Endothelial cell (in vitro differentiated cells): ENCODE measurements at regions not wholly inside any gene's neighbourhood (a gene's known extent, or its start where the extent isn't known, plus 50 kb on each side); places are given as distances from the start of the nearest gene placed in this dataset.

Source experiments
- DNase-seq: peaks from one replicate; pipeline ENCODE4 v3.0.0; 2021; ENCODE audit warnings: low spot score
- H3K27ac Mint-ChIP-seq: one replicate; pipeline ENCODE4 v1.8.0; 2021; ENCODE audit warnings: mixed read lengths, inconsistent platforms; ENCODE audit not compliant: unreplicated experiment
- H3K27me3 Mint-ChIP-seq: one replicate; pipeline ENCODE4 v1.8.0; 2021; ENCODE audit warnings: mild to moderate bottlenecking, moderate library complexity, mixed read lengths, inconsistent platforms; ENCODE audit not compliant: unreplicated experiment
- H3K36me3 Mint-ChIP-seq: one replicate; pipeline ENCODE4 v1.8.0; 2021; ENCODE audit warnings: mild to moderate bottlenecking, low read depth, mixed read lengths, inconsistent platforms; ENCODE audit not compliant: unreplicated experiment
- H3K4me1 Mint-ChIP-seq: one replicate; pipeline ENCODE4 v1.8.0; 2021; ENCODE audit warnings: mild to moderate bottlenecking, mixed read lengths, inconsistent platforms; ENCODE audit not compliant: unreplicated experiment
- H3K4me3 Mint-ChIP-seq: one replicate; pipeline ENCODE4 v1.8.0; 2021; ENCODE audit warnings: mild to moderate bottlenecking, mixed read lengths, inconsistent platforms; ENCODE audit not compliant: unreplicated experiment
- H3K9me3 Mint-ChIP-seq: one replicate; pipeline ENCODE4 v1.8.0; 2021; ENCODE audit warnings: mixed read lengths, inconsistent platforms; ENCODE audit not compliant: unreplicated experiment
- TF ChIP-seq, protein P1 (sequence below): fragments of 200-600 bp; sonication (generic); IDR thresholded peaks from one replicate; pipeline ENCODE4 v1.5.0; 2021; ENCODE audit warnings: antibody characterized with exemption; ENCODE audit not compliant: unreplicated experiment

DNA sequence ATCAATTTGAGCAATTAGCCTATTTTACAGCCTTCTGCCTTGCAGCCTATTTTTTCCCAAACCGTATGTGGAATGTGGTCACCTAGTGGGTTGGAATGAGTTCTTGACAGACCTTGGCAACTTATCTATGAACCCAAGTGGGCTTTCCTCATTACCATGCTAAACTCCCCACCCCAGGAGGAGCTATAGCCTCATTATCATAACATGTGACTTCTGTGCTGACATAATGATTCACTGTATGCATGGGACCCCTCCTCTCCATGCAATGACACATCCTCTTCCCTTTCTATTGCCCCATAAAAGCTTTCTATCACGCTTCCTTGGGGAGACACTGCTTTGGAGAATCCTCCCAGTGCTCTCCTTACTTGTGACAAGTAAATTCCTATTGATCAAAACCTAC is 83.5 kb upstream of the FHIT start:
- H3K4me1 Mint-ChIP-seq, result no peaks in the 10 kb centered on the region
- H3K27me3 Mint-ChIP-seq, result no peaks in the 10 kb centered on the region
- TF ChIP-seq, protein P1, sequence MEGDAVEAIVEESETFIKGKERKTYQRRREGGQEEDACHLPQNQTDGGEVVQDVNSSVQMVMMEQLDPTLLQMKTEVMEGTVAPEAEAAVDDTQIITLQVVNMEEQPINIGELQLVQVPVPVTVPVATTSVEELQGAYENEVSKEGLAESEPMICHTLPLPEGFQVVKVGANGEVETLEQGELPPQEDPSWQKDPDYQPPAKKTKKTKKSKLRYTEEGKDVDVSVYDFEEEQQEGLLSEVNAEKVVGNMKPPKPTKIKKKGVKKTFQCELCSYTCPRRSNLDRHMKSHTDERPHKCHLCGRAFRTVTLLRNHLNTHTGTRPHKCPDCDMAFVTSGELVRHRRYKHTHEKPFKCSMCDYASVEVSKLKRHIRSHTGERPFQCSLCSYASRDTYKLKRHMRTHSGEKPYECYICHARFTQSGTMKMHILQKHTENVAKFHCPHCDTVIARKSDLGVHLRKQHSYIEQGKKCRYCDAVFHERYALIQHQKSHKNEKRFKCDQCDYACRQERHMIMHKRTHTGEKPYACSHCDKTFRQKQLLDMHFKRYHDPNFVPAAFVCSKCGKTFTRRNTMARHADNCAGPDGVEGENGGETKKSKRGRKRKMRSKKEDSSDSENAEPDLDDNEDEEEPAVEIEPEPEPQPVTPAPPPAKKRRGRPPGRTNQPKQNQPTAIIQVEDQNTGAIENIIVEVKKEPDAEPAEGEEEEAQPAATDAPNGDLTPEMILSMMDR, result no peak
- no peaks in the 10 kb centered on the region for H3K9me3 Mint-ChIP-seq
- no peak overlapping the region for H3K4me3 Mint-ChIP-seq
- DNase-seq, result no peak
- H3K27ac Mint-ChIP-seq, result no peak overlapping the region
- H3K36me3 Mint-ChIP-seq, result no peaks in the 10 kb centered on the region

DNA sequence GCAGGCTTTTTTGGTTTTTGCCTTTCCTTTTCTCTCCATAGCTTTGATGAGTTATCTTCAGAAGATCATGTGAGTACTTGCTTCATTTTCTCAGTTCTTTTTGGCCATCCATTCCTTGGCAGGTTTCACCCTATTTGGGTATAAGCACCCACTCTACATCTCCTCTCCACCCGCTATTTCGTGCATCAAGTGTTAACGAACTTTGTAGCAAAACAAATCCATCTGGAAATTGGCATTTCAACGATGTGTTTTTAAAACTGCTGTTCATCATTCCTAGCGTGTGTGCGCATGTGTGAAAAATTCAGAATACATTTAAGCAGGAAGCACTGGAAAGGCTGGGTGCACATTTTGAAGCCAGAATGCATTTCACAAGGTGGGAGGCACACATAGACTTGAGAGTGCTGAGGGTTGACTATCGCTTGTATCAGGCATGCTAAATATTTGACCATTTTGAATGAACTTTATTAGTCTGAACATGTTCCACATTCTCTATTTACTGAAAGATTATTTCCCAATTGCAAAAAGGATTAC is 89.7 kb upstream of the FHIT start:
- TF ChIP-seq, protein P1, result no peak
- H3K9me3 Mint-ChIP-seq, result no peaks in the 10 kb centered on the region
- H3K4me3 Mint-ChIP-seq, result no peak overlapping the region
- H3K27me3 Mint-ChIP-seq, result no peaks in the 10 kb centered on the region
- no peak for DNase-seq
- H3K36me3 Mint-ChIP-seq, result no peaks in the 10 kb centered on the region
- H3K4me1 Mint-ChIP-seq, result peaks cover 4% of the 10 kb centered on the region
- no peak overlapping the region for H3K27ac Mint-ChIP-seq

DNA sequence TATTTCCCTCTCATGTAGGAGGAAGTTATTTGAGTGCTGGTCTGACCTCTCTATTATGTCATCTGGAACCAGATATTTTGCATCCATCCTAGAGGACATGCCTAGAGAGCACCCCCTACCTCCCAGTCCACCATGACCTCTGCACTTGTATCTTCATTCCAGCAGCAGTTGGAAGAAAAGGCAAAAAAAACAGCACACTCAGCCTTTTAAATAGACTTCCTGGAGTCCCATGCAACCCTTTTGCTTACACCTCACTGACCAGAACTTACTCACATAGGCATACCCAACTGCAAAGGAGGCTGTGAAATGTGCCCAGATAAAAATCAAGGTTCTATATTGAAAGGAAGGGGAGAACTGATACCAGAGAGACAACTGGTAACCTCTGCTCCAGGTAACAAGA is 92.3 kb upstream of the FHIT start:
- Mint-ChIP-seq H3K27ac (no peak overlapping the region), H3K36me3 (no peaks in the 10 kb centered on the region), H3K27me3 (no peaks in the 10 kb centered on the region), H3K9me3 (no peaks in the 10 kb centered on the region), H3K4me1 (peaks cover 6% of the 10 kb centered on the region), H3K4me3 (no peak overlapping the region)
- DNase-seq, result no peak
- TF ChIP-seq, protein P1, result no peak

DNA sequence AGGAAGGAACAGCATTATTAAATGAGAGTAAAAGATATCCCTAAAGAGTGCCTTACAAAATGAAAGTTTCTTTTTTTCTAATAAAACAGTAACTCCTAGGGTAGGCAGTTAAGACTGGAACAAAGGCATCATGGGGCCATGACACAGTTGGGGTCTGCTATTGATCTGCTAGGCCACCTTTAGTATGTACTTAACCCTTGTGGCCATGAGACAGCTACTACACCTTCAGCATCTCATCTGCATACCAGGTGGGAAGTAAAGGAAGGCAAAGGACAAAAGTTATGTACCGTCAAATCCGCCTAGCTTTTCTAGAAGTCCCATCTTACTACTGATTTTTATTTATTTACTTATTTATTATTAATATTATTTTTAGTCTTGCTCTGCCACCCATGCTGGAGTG is 93.8 kb upstream of the FHIT start:
- Mint-ChIP-seq H3K27me3 (no peaks in the 10 kb centered on the region), H3K27ac (no peak overlapping the region), H3K4me1 (peaks cover 15% of the 10 kb centered on the region), H3K36me3 (no peaks in the 10 kb centered on the region), H3K9me3 (no peaks in the 10 kb centered on the region), H3K4me3 (no peak overlapping the region)
- DNase-seq, result no peak
- TF ChIP-seq, protein P1, result no peak

DNA sequence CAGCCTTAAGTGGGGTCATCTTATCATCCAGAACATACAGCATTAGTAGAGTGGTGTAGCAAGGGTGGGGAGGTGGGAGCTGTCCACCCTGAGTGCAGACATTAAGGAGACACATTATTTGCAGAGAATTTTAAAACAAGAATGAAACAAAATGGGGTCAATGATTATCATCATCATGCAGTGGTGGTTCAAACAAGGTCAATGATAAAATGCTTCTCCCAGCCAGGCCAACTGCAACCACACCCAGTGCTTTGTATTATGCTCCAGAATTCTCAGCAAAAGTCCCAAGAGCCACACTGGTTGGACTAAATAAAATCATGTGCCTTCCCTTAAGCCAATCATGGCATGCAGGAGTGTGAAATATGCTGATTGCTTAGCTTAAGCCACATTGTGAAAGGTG is 96.7 kb upstream of the FHIT start:
- no peak for DNase-seq
- Mint-ChIP-seq H3K36me3 (no peaks in the 10 kb centered on the region), H3K27ac (no peak overlapping the region), H3K9me3 (no peaks in the 10 kb centered on the region), H3K27me3 (no peaks in the 10 kb centered on the region), H3K4me3 (no peak overlapping the region), H3K4me1 (peaks cover 15% of the 10 kb centered on the region)
- TF ChIP-seq, protein P1, result no peak
